Right forelimb (tissue), 1 donor: ENCODE measurements at regions not wholly inside any gene's neighbourhood (a gene's known extent, or its start where the extent isn't known, plus 50 kb on each side); places are given as distances from the start of the nearest gene placed in this dataset.
A peak's percentile ranks its signal among the peaks of the same experiment; 100 is the strongest.

Experiments
- DNase-seq: peaks from one replicate; pipeline ENCODE4 v3.0.0-alpha.2; 2018

DNA sequence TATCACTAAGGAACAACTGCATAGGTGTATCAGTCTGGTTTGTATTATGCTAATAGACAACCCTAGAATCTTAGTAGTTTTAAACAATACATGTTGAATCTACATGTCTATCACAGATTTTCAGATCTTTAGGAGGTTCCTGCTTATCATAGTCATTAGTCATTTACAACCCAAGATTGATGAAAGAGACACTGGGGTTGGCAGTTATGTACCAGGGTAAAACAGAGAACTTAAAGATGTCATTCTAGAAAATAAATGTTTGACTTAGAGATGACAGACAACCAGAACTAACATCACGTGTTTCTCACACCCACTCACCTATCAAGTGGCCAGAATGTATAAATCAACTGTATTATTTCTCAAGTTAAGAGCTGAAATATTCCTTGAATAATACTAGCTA is 181.9 kb downstream of the PABPC4L start:
- DNase-seq, result no peak

DNA sequence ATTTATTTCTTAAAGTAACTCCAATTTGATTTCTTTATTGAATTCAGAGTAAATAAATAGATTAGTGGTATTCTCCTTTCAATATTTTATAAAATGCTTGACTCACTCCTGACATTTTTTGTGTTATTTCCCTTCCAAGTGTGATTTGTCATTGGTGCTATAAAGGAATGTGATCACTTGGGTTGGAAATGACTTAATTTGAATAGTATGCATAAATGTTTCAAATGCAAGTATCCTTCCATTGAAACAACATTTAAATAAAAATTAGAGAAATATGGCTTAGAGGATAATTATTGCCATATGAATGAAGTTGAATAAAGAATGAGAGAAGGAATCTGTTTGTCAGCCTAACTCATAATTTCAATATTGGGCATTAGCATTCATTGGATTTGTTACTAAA is 182.7 kb downstream of the PABPC4L start:
- DNase-seq, result no peak

DNA sequence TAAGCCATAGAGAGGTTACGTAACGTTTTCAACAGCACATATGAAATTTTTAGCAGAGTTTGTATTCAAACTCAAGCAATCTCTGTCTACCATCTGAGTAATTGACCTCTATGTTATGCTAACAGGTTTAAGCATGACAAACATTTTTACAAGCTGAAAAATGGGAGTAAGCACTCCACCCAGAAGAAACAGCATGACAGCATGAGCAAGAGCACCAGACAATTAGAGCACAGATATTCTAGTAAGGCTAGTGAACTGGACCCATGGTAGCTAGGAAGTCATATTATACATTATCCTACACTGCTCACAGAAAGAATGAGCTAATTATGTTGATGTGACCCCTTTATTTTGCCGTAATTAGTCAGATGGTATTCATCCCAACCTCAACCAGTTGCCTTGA is 200.5 kb downstream of the PABPC4L start:
- DNase-seq, result no peak

DNA sequence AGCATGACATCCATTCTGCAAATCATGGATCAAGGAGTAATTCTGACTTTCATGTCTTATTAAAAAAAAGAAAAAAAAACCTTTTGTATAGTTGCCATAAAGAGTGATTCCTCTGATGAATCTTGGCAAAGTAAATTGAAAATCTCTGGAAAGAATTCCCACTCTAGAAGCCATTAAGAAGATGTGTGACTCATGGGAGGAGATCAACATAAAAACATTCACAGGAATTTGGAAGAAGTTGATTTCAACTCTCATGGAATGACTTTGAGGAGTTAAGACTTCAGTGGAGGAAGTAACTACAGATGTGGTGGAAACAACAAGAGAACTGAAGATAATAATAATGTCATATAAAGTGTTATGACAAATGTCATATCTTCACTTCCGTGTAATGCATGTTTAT is 204.2 kb downstream of the PABPC4L start:
- DNase-seq, result no peak

DNA sequence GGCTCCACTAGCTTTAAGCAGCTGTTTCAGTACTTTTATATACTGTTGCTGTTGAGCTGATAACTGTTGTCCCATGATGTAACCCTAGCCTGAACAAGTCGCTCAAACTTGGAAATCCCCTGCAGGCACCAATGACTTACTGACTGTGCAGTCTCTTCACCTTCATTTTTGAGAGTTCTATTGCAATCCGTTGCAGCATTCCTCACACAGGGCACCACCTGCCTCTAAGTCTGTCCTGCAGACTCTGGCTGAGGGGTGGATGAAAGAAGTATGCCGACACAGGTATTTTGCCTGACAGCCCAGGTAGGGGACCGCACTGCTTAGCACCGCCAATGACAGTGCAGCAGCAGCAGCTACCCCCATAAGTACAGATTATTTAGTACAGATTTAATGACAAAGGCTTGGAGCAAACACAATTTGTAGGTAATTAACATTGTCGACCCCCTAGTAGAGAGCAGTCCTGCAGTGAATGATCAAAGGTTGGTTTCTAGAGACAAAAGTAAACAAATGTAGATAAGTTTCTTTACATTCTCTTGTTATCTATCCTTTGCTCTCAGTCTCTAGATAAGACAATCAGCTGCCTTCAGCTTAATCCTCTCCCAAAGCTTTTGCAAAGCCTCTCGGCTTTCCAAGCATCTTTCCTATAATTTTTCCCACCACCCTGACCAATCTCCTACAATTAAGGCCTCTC is 205.0 kb downstream of the PABPC4L start:
- DNase-seq, result no peak

DNA sequence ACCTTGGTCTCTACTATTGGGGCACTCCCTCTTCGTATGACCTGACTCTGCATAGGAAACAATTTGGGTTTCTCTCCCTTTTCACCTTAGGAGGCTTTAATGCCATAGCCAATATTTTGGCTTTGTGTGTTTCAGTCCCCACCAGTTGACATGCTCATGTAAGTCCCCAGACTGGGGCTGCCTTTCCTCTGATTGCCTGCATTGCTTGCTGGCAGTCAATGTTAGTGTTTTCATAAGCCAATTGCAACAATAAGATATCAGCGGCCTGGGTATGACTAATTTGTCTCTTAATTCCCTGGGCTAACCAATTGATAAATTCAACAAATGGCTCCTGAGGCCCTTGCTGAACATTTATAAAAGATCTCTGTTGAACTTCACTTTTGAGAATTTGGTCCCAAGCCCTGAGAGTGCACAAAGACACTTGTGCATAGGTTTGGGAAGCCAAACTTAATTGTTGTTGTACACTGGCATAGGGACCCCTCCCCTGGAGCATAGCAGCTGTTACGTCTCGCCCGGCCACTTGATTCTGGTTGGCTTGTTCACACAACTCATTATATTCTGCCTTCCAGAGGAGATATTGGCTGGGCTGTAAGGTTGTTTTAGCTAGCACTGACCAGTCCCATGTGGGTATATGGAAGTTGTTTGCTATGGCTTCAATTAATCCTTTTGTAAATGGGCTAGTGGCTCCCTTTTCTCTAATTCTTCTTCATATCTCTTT is 206.2 kb downstream of the PABPC4L start:
- DNase-seq, result no peak

DNA sequence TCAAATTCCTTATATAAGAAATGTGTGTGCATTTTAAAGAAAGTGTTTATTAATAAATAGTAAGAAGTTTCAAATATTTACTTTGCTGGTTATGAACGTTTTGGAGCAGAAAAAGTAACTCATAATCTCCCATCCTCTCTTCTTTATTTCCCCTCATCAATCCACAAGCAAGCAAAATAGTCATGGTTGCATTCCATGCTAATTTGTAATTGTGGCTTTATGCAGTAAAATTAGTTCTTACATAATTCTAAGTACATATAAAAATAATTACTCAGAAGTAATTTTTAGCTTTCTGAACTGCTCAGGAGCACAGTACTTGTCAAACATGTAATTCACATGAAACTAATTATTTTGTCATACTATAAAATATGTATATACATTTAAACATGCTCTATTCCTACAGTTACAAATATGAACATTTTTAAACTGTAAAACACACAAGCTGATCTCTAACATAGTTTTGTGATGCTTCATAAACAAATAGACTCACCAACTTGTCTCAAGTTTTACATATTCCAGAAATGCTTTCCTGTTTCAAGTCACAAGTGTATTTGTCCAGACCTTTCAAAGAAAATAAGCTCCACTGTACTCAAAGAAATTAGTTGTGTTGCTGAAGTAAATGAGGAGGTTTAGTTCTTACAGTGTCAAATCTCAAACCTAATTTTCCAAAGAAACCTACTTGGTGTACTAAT is 218.9 kb downstream of the PABPC4L start:
- no peak for DNase-seq

DNA sequence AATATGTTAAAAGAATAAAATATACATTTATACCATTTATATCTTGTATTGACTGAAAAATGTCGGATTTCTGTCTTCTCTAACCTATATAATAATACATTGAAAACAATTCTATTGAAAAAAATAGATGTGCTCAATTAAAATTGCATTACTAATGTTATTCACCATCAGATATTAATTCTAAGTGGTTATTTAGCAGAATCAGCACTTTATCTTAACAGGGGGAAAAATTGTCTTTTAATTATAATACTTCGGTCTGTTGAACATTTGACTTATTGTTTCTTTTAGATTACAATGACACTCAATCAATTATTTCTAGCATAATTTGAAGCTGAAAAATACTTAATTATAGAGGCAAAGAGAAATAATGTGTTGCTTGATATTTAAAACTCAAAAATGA is 220.3 kb downstream of the PABPC4L start:
- no peak for DNase-seq

DNA sequence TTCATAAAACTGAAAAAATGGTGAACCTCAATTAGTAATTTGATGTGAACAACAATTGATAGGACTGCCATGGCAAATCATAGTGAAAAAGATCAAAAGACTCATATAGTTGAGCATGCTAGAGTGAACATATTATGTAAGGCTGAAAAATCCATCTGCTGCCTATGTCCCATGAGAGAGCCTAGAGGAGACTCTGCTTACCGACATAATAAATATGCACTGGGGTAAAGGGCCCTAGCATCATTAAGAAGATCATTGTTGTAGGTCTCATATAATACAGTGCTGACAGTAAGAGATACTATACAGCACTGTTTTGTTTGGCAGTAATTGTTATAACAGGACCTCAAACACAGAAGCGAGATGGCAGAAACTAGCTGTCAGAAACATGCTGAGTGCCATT is 229.0 kb downstream of the PABPC4L start:
- DNase-seq, result no peak

DNA sequence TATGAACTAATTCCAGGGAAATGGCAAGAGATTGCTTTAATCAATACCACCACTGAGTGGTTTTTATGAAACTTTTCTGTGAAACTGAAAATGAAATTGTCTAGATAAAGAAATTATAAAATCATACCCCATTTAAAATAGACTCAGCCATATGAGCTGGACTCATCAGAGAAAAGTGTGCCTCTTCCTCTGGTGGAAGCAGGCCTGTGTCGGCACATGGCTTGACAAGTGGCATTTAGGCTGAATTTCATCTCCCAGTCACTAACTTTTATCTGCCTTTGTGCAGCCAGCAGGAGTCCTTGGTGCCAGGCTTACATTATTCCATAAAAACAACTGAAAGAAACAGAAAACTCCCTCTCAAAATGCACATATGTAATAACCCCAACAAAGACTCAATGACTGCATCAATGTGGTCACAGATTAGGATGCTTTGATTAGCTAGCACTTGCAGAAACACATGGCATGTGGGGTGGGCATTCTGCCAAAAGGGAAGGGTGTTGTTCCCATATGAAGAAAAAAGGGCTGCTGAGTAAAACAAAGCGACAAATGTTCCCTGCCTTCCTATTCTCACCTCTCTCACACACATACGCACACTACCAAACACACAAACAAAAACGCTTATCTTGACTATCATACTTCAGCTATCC is 232.3 kb downstream of the PABPC4L start:
- peak; percentile 50 for DNase-seq

DNA sequence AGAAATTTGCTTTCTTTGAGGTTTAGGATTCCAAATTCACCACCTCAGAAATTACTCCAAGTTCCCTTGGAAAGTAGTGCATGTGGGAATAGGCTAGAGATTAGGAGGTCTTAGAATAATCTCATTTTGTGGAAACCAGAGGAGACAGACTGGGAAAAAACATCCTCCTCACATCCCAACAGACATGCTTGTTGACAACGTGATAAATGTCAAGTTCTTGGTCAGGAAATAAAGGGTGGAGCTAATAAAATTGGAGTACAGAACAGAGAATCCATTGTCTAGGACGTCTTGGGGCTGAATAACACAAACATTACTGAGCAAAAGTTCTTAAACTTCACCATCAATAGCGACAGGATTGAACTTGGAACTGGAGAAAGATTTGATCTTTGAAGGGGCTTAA is 233.4 kb downstream of the PABPC4L start:
- no peak for DNase-seq

DNA sequence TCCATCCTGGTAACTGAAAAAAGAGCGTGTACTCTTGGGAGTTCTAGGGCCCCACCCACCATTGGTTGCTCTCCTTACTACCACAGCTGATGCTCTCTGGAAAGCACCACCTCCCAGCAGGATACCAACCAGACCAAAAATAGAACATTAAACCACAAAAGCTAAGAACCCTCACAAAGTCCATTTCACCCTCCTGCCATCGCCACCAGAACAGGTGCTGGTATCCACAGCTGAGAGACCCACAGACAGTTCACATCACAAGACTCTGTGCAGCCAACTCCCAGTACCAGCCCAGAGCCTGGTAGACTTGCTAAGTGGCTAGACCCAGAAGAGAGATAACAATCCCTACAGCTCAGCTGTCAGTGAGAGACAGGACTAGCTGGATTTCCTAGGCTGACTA is 240.6 kb downstream of the PABPC4L start:
- no peak for DNase-seq

DNA sequence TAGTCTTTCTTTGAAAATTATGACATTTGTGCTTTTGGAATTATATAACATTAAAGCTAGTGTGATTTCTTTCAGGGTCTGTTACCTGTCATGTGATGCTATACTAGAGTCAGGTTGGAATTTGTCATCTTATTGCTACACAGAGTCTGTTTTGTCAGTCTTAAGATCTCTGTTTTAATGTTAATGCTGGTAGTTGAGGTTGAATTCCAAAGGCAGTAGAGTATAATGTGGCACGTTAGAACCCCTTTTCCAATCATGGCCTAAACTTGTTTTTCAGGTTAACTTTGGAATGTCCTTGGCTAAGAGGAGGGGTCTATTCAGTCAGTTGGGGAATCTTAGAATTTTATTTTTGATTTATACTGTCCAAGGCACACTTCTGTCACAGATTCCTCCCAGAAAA is 258.5 kb downstream of the PABPC4L start:
- no peak for DNase-seq

DNA sequence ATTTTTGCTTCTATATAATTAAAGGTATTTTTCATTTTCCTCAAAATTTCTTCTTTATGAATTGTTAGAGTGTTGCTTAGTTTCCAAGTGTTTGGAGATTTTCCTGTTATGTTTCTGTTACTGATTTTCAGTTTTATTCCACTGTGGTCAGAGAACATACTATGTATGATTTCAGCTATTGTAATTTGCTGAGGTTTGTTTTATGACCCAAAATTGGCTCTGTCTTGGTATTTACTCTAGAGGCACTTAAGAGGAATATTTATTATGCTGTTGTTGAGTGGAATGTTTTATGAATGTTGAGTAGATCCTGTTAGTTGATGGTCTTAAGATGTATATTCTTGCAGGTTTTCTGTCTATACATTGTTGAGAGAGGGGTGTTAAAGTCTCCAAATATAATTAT is 263.5 kb downstream of the PABPC4L start:
- no peak for DNase-seq

DNA sequence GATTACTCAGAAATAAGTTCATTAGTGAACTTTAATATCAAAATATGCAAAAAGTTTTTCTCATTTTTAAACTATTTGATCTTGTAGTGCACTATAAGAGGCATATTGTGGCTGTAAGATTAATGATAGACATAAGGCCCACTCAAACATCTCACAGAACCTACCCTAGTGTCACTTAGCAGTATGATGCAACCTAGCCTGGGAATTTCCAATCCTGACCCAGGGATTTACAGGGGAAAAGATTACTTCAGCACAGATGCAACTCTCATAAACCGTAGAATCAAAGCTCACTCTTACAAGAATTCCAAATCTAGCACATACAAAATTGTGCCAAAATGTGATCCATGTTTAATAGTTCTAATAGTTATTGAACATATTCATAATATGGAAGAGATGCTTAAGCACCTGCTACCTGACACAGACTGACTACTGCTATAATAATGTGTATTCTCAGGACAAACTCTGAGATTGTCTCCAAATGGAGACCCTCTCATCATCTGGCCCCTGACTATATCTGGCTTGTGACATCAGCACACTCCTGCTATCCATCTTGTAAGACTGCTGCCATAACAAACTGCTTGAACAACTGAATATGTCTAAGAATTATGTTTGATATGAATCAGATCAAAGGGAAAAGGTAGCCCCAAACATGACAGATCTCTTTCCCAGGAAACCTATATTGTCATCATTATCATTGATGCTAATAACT is 271.9 kb downstream of the PABPC4L start:
- no peak for DNase-seq

DNA sequence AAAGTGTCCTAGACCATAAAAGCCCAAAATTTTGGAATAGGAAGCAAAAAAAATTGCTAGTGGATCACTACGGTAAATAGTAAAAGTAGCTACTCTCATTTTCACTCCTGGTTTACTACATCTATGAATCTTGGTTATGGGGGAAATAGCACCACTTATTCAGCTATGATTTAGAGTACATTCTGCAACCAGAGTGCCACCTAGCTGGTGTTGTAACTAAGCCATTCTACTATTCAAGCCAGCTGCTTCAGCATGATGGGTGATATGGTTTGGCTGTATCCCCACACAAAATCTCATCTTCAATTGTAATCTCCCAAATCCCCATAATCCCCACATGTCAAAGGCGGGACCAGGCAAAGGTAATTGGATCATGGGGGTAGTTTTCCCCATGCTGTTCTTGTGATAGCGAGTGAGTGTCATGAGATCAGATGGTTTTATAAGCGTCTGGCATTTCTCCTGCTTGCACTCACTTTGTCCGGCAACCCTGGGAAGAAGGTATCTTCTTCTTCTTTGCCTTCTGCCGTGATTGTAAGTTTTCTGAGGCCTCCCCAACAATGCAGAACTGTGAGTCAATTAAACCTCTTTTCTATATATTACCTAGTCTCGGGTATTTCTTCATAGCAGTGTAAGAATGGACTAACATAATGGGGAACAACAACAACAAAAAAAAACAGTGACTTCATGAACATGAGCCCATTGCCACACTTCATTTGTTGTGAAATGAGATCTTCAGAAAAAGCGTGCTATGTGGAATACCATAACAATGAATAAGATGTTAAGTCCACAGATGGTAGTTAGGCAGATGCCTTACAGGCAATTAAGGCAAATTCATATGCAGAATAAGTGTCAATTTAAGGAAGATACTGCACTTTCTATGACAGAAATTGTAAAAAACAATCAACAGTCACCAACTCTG is 280.1 kb downstream of the PABPC4L start:
- DNase-seq, result no peak

DNA sequence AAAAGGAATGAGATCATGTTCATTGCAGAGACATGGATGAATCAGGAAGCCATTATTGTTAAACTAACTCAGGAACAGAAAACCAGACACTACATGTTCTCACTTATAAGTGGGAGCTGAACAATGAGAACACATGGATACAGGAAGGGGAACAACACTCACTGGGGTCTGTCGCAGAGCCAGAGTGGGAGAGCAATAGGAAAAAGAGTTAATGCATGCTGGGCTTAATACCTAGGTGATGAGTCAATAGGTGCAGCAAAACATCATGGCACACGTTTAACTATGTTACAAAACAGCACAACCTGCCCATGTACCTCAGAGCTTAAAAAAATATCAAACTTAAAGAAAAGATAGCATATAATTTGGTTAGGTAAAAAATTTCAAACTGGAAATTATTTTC is 281.4 kb downstream of the PABPC4L start:
- DNase-seq, result no peak

DNA sequence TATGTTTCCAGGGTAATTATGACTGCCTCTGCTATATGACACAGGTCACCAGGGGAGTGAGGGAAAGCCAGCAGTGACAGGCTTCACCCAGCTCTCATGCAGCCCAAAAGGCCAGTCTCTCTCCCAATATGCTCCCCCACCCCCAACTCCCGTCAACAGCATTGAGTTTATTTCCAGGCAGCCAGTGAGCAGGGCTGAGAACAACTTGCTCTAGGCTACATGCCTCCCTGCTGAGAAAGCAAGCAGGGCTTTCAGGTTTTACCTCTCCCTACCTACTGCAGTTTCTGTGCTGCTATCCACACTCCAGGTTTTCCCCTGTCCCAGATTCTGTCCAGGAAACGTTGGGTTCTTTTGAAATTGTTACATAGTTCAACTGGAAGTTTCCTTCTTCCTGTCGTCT is 291.4 kb downstream of the PABPC4L start:
- DNase-seq, result no peak

DNA sequence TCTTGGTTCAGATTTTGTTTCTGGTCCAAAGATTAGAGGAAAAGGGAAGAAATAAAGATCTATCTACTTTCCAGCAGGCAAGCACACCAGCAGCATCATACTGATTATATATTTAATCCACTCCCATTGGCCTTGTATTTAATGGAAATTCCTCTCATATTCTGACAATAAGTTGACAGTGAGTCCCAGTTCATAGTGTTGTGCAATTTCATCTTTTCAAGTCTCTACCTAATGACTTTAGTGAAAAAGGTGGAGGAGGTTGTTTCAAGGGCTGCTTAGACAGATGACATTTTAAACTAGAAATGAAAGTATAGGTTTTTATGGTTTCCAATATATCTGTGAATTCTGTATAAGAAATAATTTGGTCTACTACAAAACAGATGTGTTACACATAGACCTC is 298.6 kb downstream of the PABPC4L start:
- no peak for DNase-seq

DNA sequence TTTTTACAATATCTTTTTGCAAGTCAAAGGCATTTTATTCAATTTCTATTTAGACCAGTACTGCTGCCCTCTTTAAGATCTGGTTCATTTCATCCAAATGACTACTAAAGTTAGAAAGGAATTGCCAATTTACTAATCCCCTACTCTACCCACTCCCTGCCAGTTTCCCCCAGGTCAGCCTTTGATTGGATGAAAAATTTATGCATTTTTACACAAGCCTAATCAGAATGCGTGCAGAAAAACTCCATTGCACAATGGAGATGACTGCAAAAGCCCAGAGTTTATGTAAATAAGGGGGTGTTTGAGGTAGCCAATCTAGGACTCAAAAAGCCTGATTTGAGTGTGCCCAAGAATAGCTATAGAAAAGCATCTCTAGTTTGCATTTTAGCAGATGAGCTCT is 310.6 kb downstream of the PABPC4L start:
- DNase-seq, result no peak

DNA sequence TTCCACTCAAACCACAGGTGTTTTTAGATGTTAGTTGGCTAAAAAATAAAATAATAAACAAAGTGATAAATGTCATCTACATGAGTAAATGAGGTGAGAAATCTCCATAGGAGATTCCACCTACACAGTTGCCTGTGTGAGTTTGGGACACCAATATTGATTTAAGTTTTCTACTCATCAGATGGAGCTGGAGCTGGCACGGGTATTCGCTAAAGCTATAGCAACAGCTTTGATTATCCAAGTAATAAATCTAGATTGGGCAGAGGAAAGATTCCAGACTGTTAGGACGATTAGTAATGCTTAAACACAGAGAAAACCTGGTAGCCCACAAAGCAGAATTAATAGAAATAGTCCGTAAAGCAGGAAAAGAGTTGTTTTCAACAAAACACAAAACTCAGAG is 313.9 kb downstream of the PABPC4L start:
- no peak for DNase-seq

DNA sequence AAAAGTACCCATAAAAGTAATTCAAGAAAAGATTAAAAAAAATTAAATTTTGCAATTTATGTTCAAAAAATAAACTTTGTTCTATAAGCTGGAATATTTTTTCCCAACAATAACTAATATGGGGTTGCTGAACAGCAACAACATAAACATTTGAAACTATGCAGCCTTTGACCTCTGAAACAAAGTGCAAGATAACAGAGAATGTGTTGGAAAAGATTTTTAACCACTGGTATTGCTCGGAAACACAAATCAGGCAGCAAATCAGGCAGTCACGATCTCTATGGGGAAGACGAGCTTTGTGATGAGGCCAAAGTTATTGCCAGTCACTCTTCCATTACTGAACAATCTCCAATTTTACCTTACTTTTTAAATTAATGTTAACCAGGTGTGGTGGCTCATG is 332.1 kb downstream of the PABPC4L start:
- no peak for DNase-seq
